Ectodermal cell (in vitro differentiated cells): ENCODE measurements at regions not wholly inside any gene's neighbourhood (a gene's known extent, or its start where the extent isn't known, plus 50 kb on each side); places are given as distances from the start of the nearest gene placed in this dataset.

Source experiments
- H3K27ac ChIP-seq: 2 replicates; pipeline ENCODE4 v1.7.0; 2013; ENCODE audit warnings: mild to moderate bottlenecking, low read depth, low read length; ENCODE audit not compliant: insufficient read depth, poor library complexity, severe bottlenecking
- H3K27me3 ChIP-seq: 2 replicates; pipeline ENCODE4 v1.7.0; 2013; ENCODE audit warnings: mild to moderate bottlenecking, low read length; ENCODE audit not compliant: insufficient read depth, control insufficient read depth, poor library complexity, severe bottlenecking
- H3K36me3 ChIP-seq: one replicate; pipeline ENCODE4 v1.7.0; 2013; ENCODE audit warnings: low read length; ENCODE audit not compliant: control insufficient read depth, insufficient read depth
- H3K4me1 ChIP-seq: one replicate; pipeline ENCODE4 v1.7.0; 2013; ENCODE audit warnings: low read length; ENCODE audit not compliant: control insufficient read depth, insufficient read depth
- H3K4me3 ChIP-seq: 2 replicates; pipeline ENCODE4 v1.7.0; 2013; ENCODE audit warnings: low read depth, low read length, control low read depth; ENCODE audit not compliant: insufficient read depth
- H3K9me3 ChIP-seq: 2 replicates; pipeline ENCODE4 v1.7.0; 2013; ENCODE audit warnings: mild to moderate bottlenecking, low read length, moderate library complexity; ENCODE audit not compliant: control insufficient read depth
- WGBS, 2 experiments: methylation state at CpG; one replicate each; pipeline ENCODE4 v1.1.7; 2013; ENCODE audit warnings: missing lambda C conversion rate in 2 of 2; 5-methylcytosine and 5-hydroxymethylcytosine counted together

GRCh38 chr5:89377767-89378455, 494.9 kb upstream of the MEF2C start:
- H3K4me3 ChIP-seq = no peak overlapping the region
- no peaks in the 10 kb centered on the region for H3K9me3 ChIP-seq
- H3K27me3 ChIP-seq = no peaks in the 10 kb centered on the region
- 92 to 95% methylated on average over 12 to 13 of the region's 13 CpGs for WGBS, 2 experiments
- no peaks in the 10 kb centered on the region for H3K36me3 ChIP-seq
- H3K27ac ChIP-seq = no peak overlapping the region
- H3K4me1 ChIP-seq = no peaks in the 10 kb centered on the region

- H3K36me3 ChIP-seq = no peaks in the 10 kb centered on the region
- no peaks in the 10 kb centered on the region for H3K27me3 ChIP-seq
- H3K4me3 ChIP-seq = no peak overlapping the region
Measured at GRCh38 chr5:89374818-89375521, 492.0 kb upstream of the MEF2C start.

GRCh38 chr5:89374144-89374784, 491.3 kb upstream of the MEF2C start:
- WGBS, 2 experiments = 97 to 100% methylated on average over 1 of the region's 1 CpG
- Histone ChIP-seq H3K9me3 (no peaks in the 10 kb centered on the region), H3K4me3 (no peak overlapping the region), H3K36me3 (no peaks in the 10 kb centered on the region), H3K4me1 (no peaks in the 10 kb centered on the region), H3K27ac (no peak overlapping the region), H3K27me3 (no peaks in the 10 kb centered on the region)

More at GRCh38 chr5:89374818-89375521, 492.0 kb upstream of the MEF2C start:
- Histone ChIP-seq H3K4me1 (no peaks in the 10 kb centered on the region), H3K27ac (no peak overlapping the region), H3K9me3 (no peaks in the 10 kb centered on the region)

DNA sequence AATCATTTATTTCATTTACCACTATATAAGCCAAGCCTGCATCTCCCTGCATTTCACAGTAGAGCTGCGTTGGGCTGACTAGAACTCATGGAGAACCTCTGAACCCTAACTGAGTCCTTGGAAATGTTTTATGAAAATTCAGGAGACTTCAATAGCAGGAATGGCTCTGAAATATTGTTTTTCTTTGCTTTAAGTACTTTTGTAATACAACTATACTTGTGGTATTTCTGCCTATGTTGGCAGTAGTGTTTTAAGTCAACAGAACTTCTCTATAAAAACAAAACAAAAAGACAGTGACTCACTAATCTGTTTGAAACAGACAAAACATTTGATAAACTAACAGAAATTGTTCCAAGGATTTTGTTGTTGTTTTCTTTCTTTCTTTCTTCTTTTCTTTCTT, 489.2 kb upstream of the MEF2C start:
- 88 to 100% methylated on average over 1 of the region's 1 CpG for WGBS, 2 experiments
- Histone ChIP-seq H3K9me3 (no peaks in the 10 kb centered on the region), H3K36me3 (no peaks in the 10 kb centered on the region), H3K4me1 (no peaks in the 10 kb centered on the region), H3K27ac (no peak overlapping the region), H3K4me3 (no peak overlapping the region), H3K27me3 (no peaks in the 10 kb centered on the region)

- no peaks in the 10 kb centered on the region for H3K27me3 ChIP-seq
- H3K4me3 ChIP-seq = no peak overlapping the region
- H3K36me3 ChIP-seq = no peaks in the 10 kb centered on the region
- no peak overlapping the region for H3K27ac ChIP-seq
- no peaks in the 10 kb centered on the region for H3K9me3 ChIP-seq
- no CpG with 5 or more reads among the region's 1 CpG for WGBS, 2 experiments
- no peaks in the 10 kb centered on the region for H3K4me1 ChIP-seq
Measured at GRCh38 chr5:89371646-89372045, 488.7 kb upstream of the MEF2C start.

- 87 to 92% methylated on average over 2 to 3 of the region's 3 CpGs for WGBS, 2 experiments
- Histone ChIP-seq H3K9me3 (no peaks in the 10 kb centered on the region), H3K4me1 (no peaks in the 10 kb centered on the region), H3K27ac (no peak overlapping the region), H3K4me3 (no peak overlapping the region), H3K27me3 (no peaks in the 10 kb centered on the region), H3K36me3 (no peaks in the 10 kb centered on the region)
Measured at GRCh38 chr5:89359046-89359445, 476.1 kb upstream of the MEF2C start.

GRCh38 chr5:89353837-89354551, 471.0 kb upstream of the MEF2C start:
- no peaks in the 10 kb centered on the region for H3K9me3 ChIP-seq
- H3K27me3 ChIP-seq = no peaks in the 10 kb centered on the region
- no peaks in the 10 kb centered on the region for H3K4me1 ChIP-seq
- 20 to 38% methylated on average over 1 of the region's 1 CpG for whole genome bisulfite sequencing, 2 experiments
- H3K36me3 ChIP-seq = no peaks in the 10 kb centered on the region
- no peak overlapping the region for H3K4me3 ChIP-seq
- H3K27ac ChIP-seq = no peak overlapping the region

GRCh38 chr5:89351975-89352374, 469.0 kb upstream of the MEF2C start:
- no peaks in the 10 kb centered on the region for H3K4me1 ChIP-seq
- H3K27ac ChIP-seq = no peak overlapping the region
- no peak overlapping the region for H3K4me3 ChIP-seq
- H3K27me3 ChIP-seq = no peaks in the 10 kb centered on the region
- no peaks in the 10 kb centered on the region for H3K9me3 ChIP-seq
- H3K36me3 ChIP-seq = no peaks in the 10 kb centered on the region

DNA sequence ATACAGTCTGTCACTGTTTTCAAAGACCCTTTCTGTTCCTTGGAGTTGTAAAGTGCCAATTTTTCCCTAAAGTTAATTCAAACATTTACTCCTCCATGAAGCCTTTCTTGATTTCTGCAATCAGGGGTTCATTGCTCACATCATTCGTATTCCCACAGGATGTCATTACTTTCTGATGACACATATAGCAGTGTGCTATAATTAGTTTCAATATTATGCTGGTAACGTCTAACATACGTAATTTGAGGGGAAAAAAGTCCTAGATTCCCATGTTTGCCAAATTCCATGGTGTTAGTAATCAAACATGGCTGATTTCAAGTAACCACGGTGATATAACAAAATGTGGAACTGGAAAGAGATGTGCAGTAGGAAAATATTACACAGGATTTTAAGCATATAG, 468.2 kb upstream of the MEF2C start:
- Histone ChIP-seq H3K4me1 (no peaks in the 10 kb centered on the region), H3K27ac (no peak overlapping the region), H3K9me3 (no peaks in the 10 kb centered on the region), H3K36me3 (no peaks in the 10 kb centered on the region), H3K4me3 (no peak overlapping the region), H3K27me3 (no peaks in the 10 kb centered on the region)
- 97 to 100% methylated on average over 3 to 4 of the region's 4 CpGs for WGBS, 2 experiments

- H3K9me3 ChIP-seq = no peaks in the 10 kb centered on the region
- H3K27ac ChIP-seq = no peak overlapping the region
- no peaks in the 10 kb centered on the region for H3K4me1 ChIP-seq
- no peaks in the 10 kb centered on the region for H3K27me3 ChIP-seq
- H3K36me3 ChIP-seq = no peaks in the 10 kb centered on the region
- H3K4me3 ChIP-seq = no peak overlapping the region
Measured at GRCh38 chr5:89350684-89351083, 467.7 kb upstream of the MEF2C start.
